ENCODE measurements at regions not wholly inside any gene's neighbourhood (a gene's known extent, or its start where the extent isn't known, plus 50 kb on each side); places are given as distances from the start of the nearest gene placed in this dataset.
A peak's percentile ranks its signal among the peaks of the same experiment; 100 is the strongest.

- TF ChIP-seq RARA (CRISPR knock-in tag; IDR thresholded peaks at IDR 0.05) (peak; percentile 64; the same call in 1 of the 2 replicates), RXRA (CRISPR knock-in tag; IDR thresholded peaks at IDR 0.05) (no peak; the same call in 1 of the 2 replicates), BRF2 (CRISPR knock-in tag; IDR thresholded peaks at IDR 0.05) (no peak), E2F2 (CRISPR knock-in tag; IDR thresholded peaks at IDR 0.05; ENCODE audit: borderline replicate concordance) (no peak), TERF1 (CRISPR knock-in tag; IDR thresholded peaks at IDR 0.05) (no peak), CHD4 (IDR thresholded peaks at IDR 0.05; ENCODE audit: borderline replicate concordance, low read length) (no peak), KDM4B (CRISPR knock-in tag; IDR thresholded peaks at IDR 0.05) (no peak), HOXD1 (CRISPR knock-in tag; IDR thresholded peaks at IDR 0.05) (no peak), BRCA1 (CRISPR knock-in tag; IDR thresholded peaks at IDR 0.05) (0 out of 2 replicates have a peak, but pooled peaks have one; percentile 40), ZNF317 (CRISPR knock-in tag; IDR thresholded peaks at IDR 0.05) (no peak), POGK (CRISPR knock-in tag; conservative IDR thresholded peaks at IDR 0.05) (no peak), NCOR1 (IDR thresholded peaks at IDR 0.05; ENCODE audit: borderline replicate concordance, low read length) (no peak), PHF8 (CRISPR knock-in tag; IDR thresholded peaks at IDR 0.05) (no peak), ATF3 (CRISPR knock-in tag; IDR thresholded peaks at IDR 0.05) (no peak), ZNF549 (CRISPR knock-in tag; IDR thresholded peaks at IDR 0.05) (no peak), SIN3A (IDR thresholded peaks at IDR 0.05; ENCODE audit: borderline replicate concordance, low read depth, low read length) (no peak), ARID2 (CRISPR knock-in tag; IDR thresholded peaks at IDR 0.05; ENCODE audit: borderline replicate concordance) (no peak), NR2F6 (IDR thresholded peaks at IDR 0.05) (no peak), NR2F6 (CRISPR knock-in tag; IDR thresholded peaks at IDR 0.05) (no peak), ZNF12 (CRISPR knock-in tag; IDR thresholded peaks at IDR 0.05) (no peak)
- TF ChIP-seq, protein P1, sequence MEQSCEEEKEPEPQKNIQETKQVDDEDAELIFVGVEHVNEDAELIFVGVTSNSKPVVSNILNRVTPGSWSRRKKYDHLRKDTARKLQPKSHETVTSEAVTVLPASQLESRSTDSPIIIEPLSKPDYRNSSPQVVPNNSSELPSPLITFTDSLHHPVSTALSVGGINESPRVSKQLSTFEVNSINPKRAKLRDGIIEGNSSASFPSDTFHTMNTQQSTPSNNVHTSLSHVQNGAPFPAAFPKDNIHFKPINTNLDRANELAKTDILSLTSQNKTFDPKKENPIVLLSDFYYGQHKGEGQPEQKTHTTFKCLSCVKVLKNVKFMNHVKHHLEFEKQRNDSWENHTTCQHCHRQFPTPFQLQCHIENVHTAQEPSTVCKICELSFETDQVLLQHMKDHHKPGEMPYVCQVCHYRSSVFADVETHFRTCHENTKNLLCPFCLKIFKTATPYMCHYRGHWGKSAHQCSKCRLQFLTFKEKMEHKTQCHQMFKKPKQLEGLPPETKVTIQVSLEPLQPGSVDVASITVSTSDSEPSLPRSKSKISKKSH (CRISPR knock-in tag; IDR thresholded peaks at IDR 0.05; ENCODE audit: borderline replicate concordance), result no peak
Observed at GRCh38 chr6:147058786-147059385, 145.3 kb upstream of the STXBP5 start (continued).
